ENCODE measurements at regions not wholly inside any gene's neighbourhood (a gene's known extent, or its start where the extent isn't known, plus 50 kb on each side); places are given as distances from the start of the nearest gene placed in this dataset.
"Not testable (repeated sequence)": the region's sequence is repeated elsewhere in the genome, so short reads cannot be mapped to it uniquely, and the experiment has no call there.

DNA sequence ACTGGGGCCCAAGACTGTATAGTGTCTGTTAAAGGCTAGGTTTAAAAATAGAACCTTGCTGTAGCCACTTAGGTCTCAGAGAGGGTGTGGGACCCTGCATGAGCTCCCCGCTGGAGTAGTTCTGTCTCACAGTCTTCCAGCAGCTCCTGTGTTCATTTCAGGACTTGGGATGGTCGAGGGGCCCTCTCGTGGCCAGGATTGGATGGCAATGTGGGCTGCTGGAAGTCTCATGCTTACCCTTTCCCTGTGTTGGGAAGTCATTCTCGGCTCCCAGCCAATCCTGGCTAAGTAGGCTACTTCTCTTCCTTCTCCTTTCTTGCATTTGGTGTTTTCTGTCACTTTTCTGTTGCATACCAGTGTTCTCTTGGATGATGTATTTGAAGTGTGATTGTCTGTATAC lies 284.0 kb upstream of the GCFC2 start (continued):
- TF ChIP-seq EZH2phosphoT487 (IDR thresholded peaks at IDR 0.05; ENCODE audit: borderline replicate concordance, low read depth) (no peak), JUND (IDR thresholded peaks at IDR 0.05) (no peak), EP300 (IDR thresholded peaks at IDR 0.05; ENCODE audit: borderline replicate concordance in 1 of 2, low read depth in 1 of 2, low read length in 1 of 2) (no peak), CHD2 (IDR thresholded peaks at IDR 0.05; ENCODE audit: low read length, partially characterized antibody) (no peak), RAD21 (IDR thresholded peaks at IDR 0.05; ENCODE audit: low read length) (no peak), NRF1 (IDR thresholded peaks at IDR 0.05; ENCODE audit: low read depth, low read length) (no peak)
- TF ChIP-seq, protein P1, sequence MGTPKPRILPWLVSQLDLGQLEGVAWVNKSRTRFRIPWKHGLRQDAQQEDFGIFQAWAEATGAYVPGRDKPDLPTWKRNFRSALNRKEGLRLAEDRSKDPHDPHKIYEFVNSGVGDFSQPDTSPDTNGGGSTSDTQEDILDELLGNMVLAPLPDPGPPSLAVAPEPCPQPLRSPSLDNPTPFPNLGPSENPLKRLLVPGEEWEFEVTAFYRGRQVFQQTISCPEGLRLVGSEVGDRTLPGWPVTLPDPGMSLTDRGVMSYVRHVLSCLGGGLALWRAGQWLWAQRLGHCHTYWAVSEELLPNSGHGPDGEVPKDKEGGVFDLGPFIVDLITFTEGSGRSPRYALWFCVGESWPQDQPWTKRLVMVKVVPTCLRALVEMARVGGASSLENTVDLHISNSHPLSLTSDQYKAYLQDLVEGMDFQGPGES (IDR thresholded peaks at IDR 0.05; ENCODE audit: low read depth, low read length), result no peak

DNA sequence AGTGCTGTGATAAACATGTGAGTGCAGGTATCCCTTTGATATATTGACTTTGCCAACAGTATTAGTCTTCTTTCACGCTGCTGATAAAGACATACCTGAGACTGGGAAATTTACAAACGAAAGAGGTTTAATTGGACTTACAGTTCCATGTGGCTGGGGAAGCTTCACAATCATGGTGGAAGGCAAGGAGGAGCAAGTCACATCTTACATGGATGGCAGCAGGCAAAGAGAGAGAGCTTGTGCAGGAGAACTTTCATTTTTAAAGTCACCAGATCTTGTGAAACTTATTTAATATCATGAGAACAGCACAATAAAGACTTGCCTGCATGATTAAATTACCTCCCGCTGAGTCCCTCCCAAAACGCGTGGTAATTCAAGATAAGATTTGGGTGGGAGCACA lies 277.9 kb upstream of the GCFC2 start:
- H3K27ac ChIP-seq (ENCODE audit: low read depth in 2 of 2, low read length in 1 of 2); POLR2A ChIA-PET; H3K79me2 ChIP-seq (ENCODE audit: insufficient read depth); H3K4me1 ChIP-seq (ENCODE audit: control insufficient read depth in 1 of 2, insufficient read depth in 2 of 2, low read depth in 1 of 2, low read length in 1 of 2); H4K20me1 ChIP-seq (ENCODE audit: insufficient read depth); H3F3A ChIP-seq (replicated peaks; ENCODE audit: insufficient read depth); H3K9me3 ChIP-seq; H3K4me3 ChIP-seq (ENCODE audit: low read depth in 2 of 2, low read length in 1 of 2); DNase-seq; H3K36me3 ChIP-seq (replicated peaks in 1 of 2; ENCODE audit: control insufficient read depth in 1 of 2, insufficient read depth in 2 of 2, low read length in 1 of 2); H3K4me2 ChIP-seq; H3K9ac ChIP-seq; H2AFZ ChIP-seq (ENCODE audit: low read depth); CTCF ChIA-PET; H3K9me2 ChIP-seq; H3K27me3 ChIP-seq (ENCODE audit: insufficient read depth): not testable (repeated sequence)
- 47% methylated on average over 5 of the region's 5 CpGs for WGBS (ENCODE audit: low lambda C conversion rate)

DNA sequence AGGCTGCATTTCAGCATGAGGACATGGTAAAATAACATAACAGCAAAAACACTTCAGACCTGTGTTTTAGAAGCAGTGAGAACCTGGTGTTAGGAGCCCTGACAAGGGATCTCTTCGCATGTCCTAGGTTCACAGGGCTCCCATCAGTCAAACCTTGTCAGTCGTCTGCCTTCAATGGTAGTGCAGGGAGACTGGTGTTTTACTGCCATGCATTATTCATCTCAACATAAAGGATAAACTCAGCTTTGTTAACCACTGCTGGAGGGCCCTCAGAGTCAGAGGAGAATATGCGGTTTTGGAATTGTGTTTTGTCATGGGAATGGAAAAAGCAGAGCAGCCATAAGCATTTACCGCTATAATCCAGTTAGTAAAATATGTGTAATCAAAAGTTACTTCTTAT lies 275.9 kb upstream of the GCFC2 start:
- Histone ChIP-seq H3K9me2 (no peaks in the 10 kb centered on the region), H3F3A (replicated peaks; ENCODE audit: insufficient read depth) (no peaks in the 10 kb centered on the region), H3K27ac (ENCODE audit: low read depth in 2 of 2, low read length in 1 of 2) (no peak overlapping the region), H3K4me3 (ENCODE audit: low read depth in 2 of 2, low read length in 1 of 2) (no peak overlapping the region), H3K4me2 (no peak overlapping the region), H4K20me1 (ENCODE audit: insufficient read depth) (no peaks in the 10 kb centered on the region), H3K36me3 (replicated peaks in 1 of 2; ENCODE audit: control insufficient read depth in 1 of 2, insufficient read depth in 2 of 2, low read length in 1 of 2) (no peaks in the 10 kb centered on the region), H3K79me2 (ENCODE audit: insufficient read depth) (no peaks in the 10 kb centered on the region), H2AFZ (ENCODE audit: low read depth) (no peak overlapping the region), H3K9ac (no peak overlapping the region), H3K9me3 (no peaks in the 10 kb centered on the region), H3K4me1 (ENCODE audit: control insufficient read depth in 1 of 2, insufficient read depth in 2 of 2, low read depth in 1 of 2, low read length in 1 of 2) (peaks cover 2 to 3% of the 10 kb centered on the region in 2 experiments; a peak in 3 of 4 replicates), H3K27me3 (ENCODE audit: insufficient read depth) (no peaks in the 10 kb centered on the region)
- no peak for DNase-seq
- 36% methylated on average over 4 of the region's 4 CpGs for WGBS (ENCODE audit: low lambda C conversion rate)
- ChIA-PET CTCF (no interaction called here), POLR2A (no interaction called here)
- TF ChIP-seq, protein P2, sequence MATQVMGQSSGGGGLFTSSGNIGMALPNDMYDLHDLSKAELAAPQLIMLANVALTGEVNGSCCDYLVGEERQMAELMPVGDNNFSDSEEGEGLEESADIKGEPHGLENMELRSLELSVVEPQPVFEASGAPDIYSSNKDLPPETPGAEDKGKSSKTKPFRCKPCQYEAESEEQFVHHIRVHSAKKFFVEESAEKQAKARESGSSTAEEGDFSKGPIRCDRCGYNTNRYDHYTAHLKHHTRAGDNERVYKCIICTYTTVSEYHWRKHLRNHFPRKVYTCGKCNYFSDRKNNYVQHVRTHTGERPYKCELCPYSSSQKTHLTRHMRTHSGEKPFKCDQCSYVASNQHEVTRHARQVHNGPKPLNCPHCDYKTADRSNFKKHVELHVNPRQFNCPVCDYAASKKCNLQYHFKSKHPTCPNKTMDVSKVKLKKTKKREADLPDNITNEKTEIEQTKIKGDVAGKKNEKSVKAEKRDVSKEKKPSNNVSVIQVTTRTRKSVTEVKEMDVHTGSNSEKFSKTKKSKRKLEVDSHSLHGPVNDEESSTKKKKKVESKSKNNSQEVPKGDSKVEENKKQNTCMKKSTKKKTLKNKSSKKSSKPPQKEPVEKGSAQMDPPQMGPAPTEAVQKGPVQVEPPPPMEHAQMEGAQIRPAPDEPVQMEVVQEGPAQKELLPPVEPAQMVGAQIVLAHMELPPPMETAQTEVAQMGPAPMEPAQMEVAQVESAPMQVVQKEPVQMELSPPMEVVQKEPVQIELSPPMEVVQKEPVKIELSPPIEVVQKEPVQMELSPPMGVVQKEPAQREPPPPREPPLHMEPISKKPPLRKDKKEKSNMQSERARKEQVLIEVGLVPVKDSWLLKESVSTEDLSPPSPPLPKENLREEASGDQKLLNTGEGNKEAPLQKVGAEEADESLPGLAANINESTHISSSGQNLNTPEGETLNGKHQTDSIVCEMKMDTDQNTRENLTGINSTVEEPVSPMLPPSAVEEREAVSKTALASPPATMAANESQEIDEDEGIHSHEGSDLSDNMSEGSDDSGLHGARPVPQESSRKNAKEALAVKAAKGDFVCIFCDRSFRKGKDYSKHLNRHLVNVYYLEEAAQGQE (IDR thresholded peaks at IDR 0.05; ENCODE audit: low read depth, low read length), result no peak
- TF ChIP-seq RXRA (IDR thresholded peaks at IDR 0.05; ENCODE audit: borderline replicate concordance, low read depth), result no peak
- TF ChIP-seq TEAD4 (IDR thresholded peaks at IDR 0.05; ENCODE audit: borderline replicate concordance, insufficient read depth), result no peak
- no peak for TF ChIP-seq TCF12 (IDR thresholded peaks at IDR 0.05)
- no peak for TF ChIP-seq FOXM1 (IDR thresholded peaks at IDR 0.05; ENCODE audit: low read depth)
- TF ChIP-seq, protein P3, sequence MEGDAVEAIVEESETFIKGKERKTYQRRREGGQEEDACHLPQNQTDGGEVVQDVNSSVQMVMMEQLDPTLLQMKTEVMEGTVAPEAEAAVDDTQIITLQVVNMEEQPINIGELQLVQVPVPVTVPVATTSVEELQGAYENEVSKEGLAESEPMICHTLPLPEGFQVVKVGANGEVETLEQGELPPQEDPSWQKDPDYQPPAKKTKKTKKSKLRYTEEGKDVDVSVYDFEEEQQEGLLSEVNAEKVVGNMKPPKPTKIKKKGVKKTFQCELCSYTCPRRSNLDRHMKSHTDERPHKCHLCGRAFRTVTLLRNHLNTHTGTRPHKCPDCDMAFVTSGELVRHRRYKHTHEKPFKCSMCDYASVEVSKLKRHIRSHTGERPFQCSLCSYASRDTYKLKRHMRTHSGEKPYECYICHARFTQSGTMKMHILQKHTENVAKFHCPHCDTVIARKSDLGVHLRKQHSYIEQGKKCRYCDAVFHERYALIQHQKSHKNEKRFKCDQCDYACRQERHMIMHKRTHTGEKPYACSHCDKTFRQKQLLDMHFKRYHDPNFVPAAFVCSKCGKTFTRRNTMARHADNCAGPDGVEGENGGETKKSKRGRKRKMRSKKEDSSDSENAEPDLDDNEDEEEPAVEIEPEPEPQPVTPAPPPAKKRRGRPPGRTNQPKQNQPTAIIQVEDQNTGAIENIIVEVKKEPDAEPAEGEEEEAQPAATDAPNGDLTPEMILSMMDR (IDR thresholded peaks at IDR 0.05), result no peak
- TF ChIP-seq RAD21 (IDR thresholded peaks at IDR 0.05; ENCODE audit: low read length), result no peak
- no peak for TF ChIP-seq FOXJ3 (CRISPR knock-in tag; IDR thresholded peaks at IDR 0.05)
- no peak for TF ChIP-seq TAF1 (IDR thresholded peaks at IDR 0.05; ENCODE audit: borderline replicate concordance, low read depth, low read length)
- TF ChIP-seq POLR2AphosphoS5 (IDR thresholded peaks at IDR 0.05; ENCODE audit: low read depth, low read length), result no peak
- TF ChIP-seq, protein P4, sequence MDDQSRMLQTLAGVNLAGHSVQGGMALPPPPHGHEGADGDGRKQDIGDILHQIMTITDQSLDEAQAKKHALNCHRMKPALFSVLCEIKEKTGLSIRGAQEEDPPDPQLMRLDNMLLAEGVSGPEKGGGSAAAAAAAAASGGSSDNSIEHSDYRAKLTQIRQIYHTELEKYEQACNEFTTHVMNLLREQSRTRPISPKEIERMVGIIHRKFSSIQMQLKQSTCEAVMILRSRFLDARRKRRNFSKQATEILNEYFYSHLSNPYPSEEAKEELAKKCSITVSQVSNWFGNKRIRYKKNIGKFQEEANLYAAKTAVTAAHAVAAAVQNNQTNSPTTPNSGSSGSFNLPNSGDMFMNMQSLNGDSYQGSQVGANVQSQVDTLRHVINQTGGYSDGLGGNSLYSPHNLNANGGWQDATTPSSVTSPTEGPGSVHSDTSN (IDR thresholded peaks at IDR 0.05), result no peak
